Natural killer cell (primary cell): ENCODE measurements at regions not wholly inside any gene's neighbourhood (a gene's known extent, or its start where the extent isn't known, plus 50 kb on each side); places are given as distances from the start of the nearest gene placed in this dataset.

Experiments used
- ATAC-seq, 3 donors: fragments of 150-1000 bp in 2 of 3; fragments of 200-7000 bp in 1 of 3; cut with Tn5 transposase; 1 replicate in 1 of 3; 2 replicates in 2 of 3; pipeline ENCODE4 v1.10.0; 2021; ENCODE audit warnings: mild to moderate bottlenecking in 2 of 3, moderate library complexity in 2 of 3
- DNase-seq, 2 donors: peaks; one replicate each; pipeline versions ENCODE4 v3.0.0 to v3.0.0-alpha.2; 2013 to 2021; ENCODE audit warnings: mixed read lengths in 1 of 2
- H3K27ac ChIP-seq: one replicate; pipeline ENCODE4 v1.5.1; 2013; ENCODE audit warnings: mild to moderate bottlenecking, low read length
- H3K27me3 ChIP-seq: one replicate; pipeline ENCODE4 v1.6.1; 2013; ENCODE audit warnings: low read length; ENCODE audit not compliant: control insufficient read depth, insufficient read depth
- H3K36me3 ChIP-seq: one replicate; pipeline ENCODE4 v1.6.1; 2013; ENCODE audit warnings: low read length; ENCODE audit not compliant: control insufficient read depth, insufficient read depth
- H3K4me1 ChIP-seq: one replicate; pipeline ENCODE4 v1.6.1; 2013; ENCODE audit warnings: low read length; ENCODE audit not compliant: control insufficient read depth, insufficient read depth
- H3K4me3 ChIP-seq: one replicate; pipeline ENCODE4 v1.5.1; 2013; ENCODE audit warnings: low read length
- H3K9me3 ChIP-seq: one replicate; pipeline ENCODE4 v1.6.1; 2013; ENCODE audit warnings: low read length; ENCODE audit not compliant: control insufficient read depth, insufficient read depth
- H3K27ac Mint-ChIP-seq, 2 donors: one replicate each; pipeline ENCODE4 v1.8.0; 2022; ENCODE audit warnings: mild to moderate bottlenecking in 2 of 2, mixed read lengths in 2 of 2, moderate library complexity in 1 of 2
- H3K27me3 Mint-ChIP-seq, 2 donors: one replicate each; pipeline ENCODE4 v1.8.0; 2022; ENCODE audit warnings: low read depth in 2 of 2, mixed read lengths in 2 of 2
- H3K36me3 Mint-ChIP-seq: one replicate; pipeline ENCODE4 v1.8.0; 2022; ENCODE audit warnings: mixed read lengths
- H3K4me1 Mint-ChIP-seq, 2 donors: one replicate each; pipeline ENCODE4 v1.8.0; 2022; ENCODE audit warnings: mixed read lengths in 2 of 2
- H3K4me3 Mint-ChIP-seq: one replicate; pipeline ENCODE4 v1.8.0; 2022; ENCODE audit warnings: mild to moderate bottlenecking, moderate library complexity, mixed read lengths
- H3K9me3 Mint-ChIP-seq, 2 donors: one replicate each; pipeline ENCODE4 v1.8.0; 2022; ENCODE audit warnings: mixed read lengths in 2 of 2
- CTCF ChIP-seq: fragments of 200-600 bp; IDR thresholded peaks from one replicate; pipeline ENCODE4 v1.8.0; 2022; ENCODE audit warnings: antibody characterized with exemption
- WGBS: methylation state at CpG from one replicate; pipeline ENCODE4 v1.1.7; 2013; ENCODE audit warnings: missing lambda C conversion rate; ENCODE audit not compliant: insufficient coverage; 5-methylcytosine and 5-hydroxymethylcytosine counted together
- intact Hi-C: fragments of 100-400 bp; cut with micrococcal nuclease; formaldehyde crosslinking; loops from one replicate; pipeline ENCODE4 v1.14.2; 2022

GRCh38 chr15:62894322-62895085, 148.0 kb upstream of the TPM1 start:
- Mint-ChIP-seq H3K36me3 (no peaks in the 10 kb centered on the region), H3K4me3 (no peak overlapping the region), H3K4me1 (no peaks in the 10 kb centered on the region), H3K27ac (no peak overlapping the region), H3K9me3 (no peaks in the 10 kb centered on the region), H3K27me3 (peaks cover 0 to 3% of the 10 kb centered on the region in 2 donors)
- no peaks in the 10 kb centered on the region for H3K36me3 ChIP-seq
- no peaks in the 10 kb centered on the region for H3K4me1 ChIP-seq
- intact Hi-C loops = no loop called here
- TF ChIP-seq CTCF = no peak
- ATAC-seq = no peak
- no peak overlapping the region for H3K27ac ChIP-seq
- 97% methylated on average over 9 of the region's 10 CpGs for WGBS
- no peak overlapping the region for H3K4me3 ChIP-seq
- H3K27me3 ChIP-seq = no peaks in the 10 kb centered on the region
- H3K9me3 ChIP-seq = no peaks in the 10 kb centered on the region
- no peak for DNase-seq

- WGBS = 79% methylated on average over 4 of the region's 6 CpGs
- Mint-ChIP-seq H3K36me3 (no peaks in the 10 kb centered on the region), H3K27me3 (no peaks in the 10 kb centered on the region), H3K4me1 (no peaks in the 10 kb centered on the region), H3K9me3 (no peaks in the 10 kb centered on the region), H3K4me3 (no peak overlapping the region), H3K27ac (no peak overlapping the region)
- Histone ChIP-seq H3K27me3 (no peaks in the 10 kb centered on the region), H3K4me1 (no peaks in the 10 kb centered on the region), H3K27ac (no peak overlapping the region), H3K36me3 (no peaks in the 10 kb centered on the region), H3K9me3 (no peaks in the 10 kb centered on the region), H3K4me3 (no peak overlapping the region)
- intact Hi-C loops = no loop called here
- ATAC-seq (no peak), DNase-seq (no peak)
- TF ChIP-seq CTCF = no peak
Measured at GRCh38 chr15:62895139-62895866, 147.2 kb upstream of the TPM1 start.

- H3K4me1 ChIP-seq = no peaks in the 10 kb centered on the region
- H3K27ac Mint-ChIP-seq = no peak overlapping the region
- H3K4me3 ChIP-seq = no peak overlapping the region
- no peaks in the 10 kb centered on the region for H3K27me3 Mint-ChIP-seq
- no peaks in the 10 kb centered on the region for H3K9me3 Mint-ChIP-seq
- H3K27me3 ChIP-seq = no peaks in the 10 kb centered on the region
- ATAC-seq (no peak), DNase-seq (no peak)
- intact Hi-C loops = no loop called here
- no peaks in the 10 kb centered on the region for H3K9me3 ChIP-seq
- no peak for TF ChIP-seq CTCF
- H3K36me3 ChIP-seq = no peaks in the 10 kb centered on the region
- no peak overlapping the region for H3K27ac ChIP-seq
- no peaks in the 10 kb centered on the region for H3K36me3 Mint-ChIP-seq
- no peak overlapping the region for H3K4me3 Mint-ChIP-seq
- no peaks in the 10 kb centered on the region for H3K4me1 Mint-ChIP-seq
- 100% methylated on average over 1 of the region's 1 CpG for WGBS
Measured at GRCh38 chr15:62895905-62896316, 146.6 kb upstream of the TPM1 start.
